ENCODE measurements at regions not wholly inside any gene's neighbourhood (a gene's known extent, or its start where the extent isn't known, plus 50 kb on each side); places are given as distances from the start of the nearest gene placed in this dataset.
A peak's percentile ranks its signal among the peaks of the same experiment; 100 is the strongest.

GRCh38 chr9:3608011-3608410, 82.2 kb upstream of the RFX3 start (continued):
- TF ChIP-seq ZNF207 (IDR thresholded peaks at IDR 0.05; ENCODE audit: borderline replicate concordance) (no peak), HDAC2 (IDR thresholded peaks at IDR 0.05) (no peak), KDM1A (IDR thresholded peaks at IDR 0.05; ENCODE audit: borderline replicate concordance) (no peak), ZNF687 (IDR thresholded peaks at IDR 0.05) (no peak), ZBTB11 (CRISPR knock-in tag; IDR thresholded peaks at IDR 0.05) (no peak), PBX3 (IDR thresholded peaks at IDR 0.05; ENCODE audit: insufficient replicate concordance, low read depth, low read length) (no peak), HCFC1 (IDR thresholded peaks at IDR 0.05; ENCODE audit: low read length) (no peak), CEBPZ (IDR thresholded peaks at IDR 0.05; ENCODE audit: low read depth, low read length) (no peak), NFIC (IDR thresholded peaks at IDR 0.05; ENCODE audit: low read depth, low read length) (peak; percentile 50), ZNF384 (IDR thresholded peaks at IDR 0.05; ENCODE audit: borderline replicate concordance, low read depth, low read length) (no peak), ZNF592 (IDR thresholded peaks at IDR 0.05) (no peak), ATF2 (IDR thresholded peaks at IDR 0.05; ENCODE audit: low read length) (peak; percentile 42; the same call in 1 of the 2 replicates)
